H1 (cell line): ENCODE measurements at regions not wholly inside any gene's neighbourhood (a gene's known extent, or its start where the extent isn't known, plus 50 kb on each side); places are given as distances from the start of the nearest gene placed in this dataset.

Experiments used
- ASH2L ChIP-seq: fragments of 200-600, 300-600 bp; sonication (generic); IDR thresholded peaks from one replicate; pipeline ENCODE4 v1.7.1; 2017; ENCODE audit warnings: low read length
- FOSL1 ChIP-seq: IDR thresholded peaks from 2 replicates; pipeline ENCODE4 v1.6.1; 2011; ENCODE audit warnings: mild to moderate bottlenecking, low read depth, low read length, moderate library complexity; ENCODE audit not compliant: insufficient read depth
- KDM1A ChIP-seq: fragments of 200-600, 300-600 bp; sonication (generic); IDR thresholded peaks from 2 replicates; pipeline ENCODE4 v1.7.1; 2016; ENCODE audit warnings: mild to moderate bottlenecking, low read length, borderline replicate concordance
- KDM4A ChIP-seq: IDR thresholded peaks from one replicate; pipeline ENCODE4 v1.7.1; 2012; ENCODE audit warnings: low read depth, mild to moderate bottlenecking, moderate library complexity, low read length, inconsistent platforms; ENCODE audit not compliant: severe bottlenecking
- NRF1 ChIP-seq: IDR thresholded peaks from 2 replicates; pipeline ENCODE4 v1.6.1; 2011; ENCODE audit warnings: mild to moderate bottlenecking, low read depth, low read length, improper control_type of control experiment
- RBBP5 ChIP-seq: IDR thresholded peaks from 2 replicates; pipeline ENCODE4 v1.7.1; 2012; ENCODE audit warnings: low read depth, mild to moderate bottlenecking, inconsistent platforms, low read length, moderate library complexity, borderline replicate concordance
- RNF2 ChIP-seq: fragments of 200-900, 300-1000 bp; sonication (generic); IDR thresholded peaks from 2 replicates; pipeline ENCODE4 v1.7.1; 2016; ENCODE audit warnings: borderline replicate concordance, low read depth, mild to moderate bottlenecking, antibody characterized with exemption, low read length; ENCODE audit not compliant: poor library complexity, severe bottlenecking; ENCODE audit errors: missing control alignments
- TF ChIP-seq, protein P1 (sequence below): fragments of 300-600 bp; sonication (generic); IDR thresholded peaks from 2 replicates; pipeline ENCODE4 v1.7.1; 2012; ENCODE audit warnings: low read length, moderate library complexity, mild to moderate bottlenecking, inconsistent platforms; ENCODE audit not compliant: insufficient replicate concordance

GRCh38 chr7:130971297-130971696 is 237.3 kb upstream of the KLF14 start (continued):
- TF ChIP-seq, protein P1, sequence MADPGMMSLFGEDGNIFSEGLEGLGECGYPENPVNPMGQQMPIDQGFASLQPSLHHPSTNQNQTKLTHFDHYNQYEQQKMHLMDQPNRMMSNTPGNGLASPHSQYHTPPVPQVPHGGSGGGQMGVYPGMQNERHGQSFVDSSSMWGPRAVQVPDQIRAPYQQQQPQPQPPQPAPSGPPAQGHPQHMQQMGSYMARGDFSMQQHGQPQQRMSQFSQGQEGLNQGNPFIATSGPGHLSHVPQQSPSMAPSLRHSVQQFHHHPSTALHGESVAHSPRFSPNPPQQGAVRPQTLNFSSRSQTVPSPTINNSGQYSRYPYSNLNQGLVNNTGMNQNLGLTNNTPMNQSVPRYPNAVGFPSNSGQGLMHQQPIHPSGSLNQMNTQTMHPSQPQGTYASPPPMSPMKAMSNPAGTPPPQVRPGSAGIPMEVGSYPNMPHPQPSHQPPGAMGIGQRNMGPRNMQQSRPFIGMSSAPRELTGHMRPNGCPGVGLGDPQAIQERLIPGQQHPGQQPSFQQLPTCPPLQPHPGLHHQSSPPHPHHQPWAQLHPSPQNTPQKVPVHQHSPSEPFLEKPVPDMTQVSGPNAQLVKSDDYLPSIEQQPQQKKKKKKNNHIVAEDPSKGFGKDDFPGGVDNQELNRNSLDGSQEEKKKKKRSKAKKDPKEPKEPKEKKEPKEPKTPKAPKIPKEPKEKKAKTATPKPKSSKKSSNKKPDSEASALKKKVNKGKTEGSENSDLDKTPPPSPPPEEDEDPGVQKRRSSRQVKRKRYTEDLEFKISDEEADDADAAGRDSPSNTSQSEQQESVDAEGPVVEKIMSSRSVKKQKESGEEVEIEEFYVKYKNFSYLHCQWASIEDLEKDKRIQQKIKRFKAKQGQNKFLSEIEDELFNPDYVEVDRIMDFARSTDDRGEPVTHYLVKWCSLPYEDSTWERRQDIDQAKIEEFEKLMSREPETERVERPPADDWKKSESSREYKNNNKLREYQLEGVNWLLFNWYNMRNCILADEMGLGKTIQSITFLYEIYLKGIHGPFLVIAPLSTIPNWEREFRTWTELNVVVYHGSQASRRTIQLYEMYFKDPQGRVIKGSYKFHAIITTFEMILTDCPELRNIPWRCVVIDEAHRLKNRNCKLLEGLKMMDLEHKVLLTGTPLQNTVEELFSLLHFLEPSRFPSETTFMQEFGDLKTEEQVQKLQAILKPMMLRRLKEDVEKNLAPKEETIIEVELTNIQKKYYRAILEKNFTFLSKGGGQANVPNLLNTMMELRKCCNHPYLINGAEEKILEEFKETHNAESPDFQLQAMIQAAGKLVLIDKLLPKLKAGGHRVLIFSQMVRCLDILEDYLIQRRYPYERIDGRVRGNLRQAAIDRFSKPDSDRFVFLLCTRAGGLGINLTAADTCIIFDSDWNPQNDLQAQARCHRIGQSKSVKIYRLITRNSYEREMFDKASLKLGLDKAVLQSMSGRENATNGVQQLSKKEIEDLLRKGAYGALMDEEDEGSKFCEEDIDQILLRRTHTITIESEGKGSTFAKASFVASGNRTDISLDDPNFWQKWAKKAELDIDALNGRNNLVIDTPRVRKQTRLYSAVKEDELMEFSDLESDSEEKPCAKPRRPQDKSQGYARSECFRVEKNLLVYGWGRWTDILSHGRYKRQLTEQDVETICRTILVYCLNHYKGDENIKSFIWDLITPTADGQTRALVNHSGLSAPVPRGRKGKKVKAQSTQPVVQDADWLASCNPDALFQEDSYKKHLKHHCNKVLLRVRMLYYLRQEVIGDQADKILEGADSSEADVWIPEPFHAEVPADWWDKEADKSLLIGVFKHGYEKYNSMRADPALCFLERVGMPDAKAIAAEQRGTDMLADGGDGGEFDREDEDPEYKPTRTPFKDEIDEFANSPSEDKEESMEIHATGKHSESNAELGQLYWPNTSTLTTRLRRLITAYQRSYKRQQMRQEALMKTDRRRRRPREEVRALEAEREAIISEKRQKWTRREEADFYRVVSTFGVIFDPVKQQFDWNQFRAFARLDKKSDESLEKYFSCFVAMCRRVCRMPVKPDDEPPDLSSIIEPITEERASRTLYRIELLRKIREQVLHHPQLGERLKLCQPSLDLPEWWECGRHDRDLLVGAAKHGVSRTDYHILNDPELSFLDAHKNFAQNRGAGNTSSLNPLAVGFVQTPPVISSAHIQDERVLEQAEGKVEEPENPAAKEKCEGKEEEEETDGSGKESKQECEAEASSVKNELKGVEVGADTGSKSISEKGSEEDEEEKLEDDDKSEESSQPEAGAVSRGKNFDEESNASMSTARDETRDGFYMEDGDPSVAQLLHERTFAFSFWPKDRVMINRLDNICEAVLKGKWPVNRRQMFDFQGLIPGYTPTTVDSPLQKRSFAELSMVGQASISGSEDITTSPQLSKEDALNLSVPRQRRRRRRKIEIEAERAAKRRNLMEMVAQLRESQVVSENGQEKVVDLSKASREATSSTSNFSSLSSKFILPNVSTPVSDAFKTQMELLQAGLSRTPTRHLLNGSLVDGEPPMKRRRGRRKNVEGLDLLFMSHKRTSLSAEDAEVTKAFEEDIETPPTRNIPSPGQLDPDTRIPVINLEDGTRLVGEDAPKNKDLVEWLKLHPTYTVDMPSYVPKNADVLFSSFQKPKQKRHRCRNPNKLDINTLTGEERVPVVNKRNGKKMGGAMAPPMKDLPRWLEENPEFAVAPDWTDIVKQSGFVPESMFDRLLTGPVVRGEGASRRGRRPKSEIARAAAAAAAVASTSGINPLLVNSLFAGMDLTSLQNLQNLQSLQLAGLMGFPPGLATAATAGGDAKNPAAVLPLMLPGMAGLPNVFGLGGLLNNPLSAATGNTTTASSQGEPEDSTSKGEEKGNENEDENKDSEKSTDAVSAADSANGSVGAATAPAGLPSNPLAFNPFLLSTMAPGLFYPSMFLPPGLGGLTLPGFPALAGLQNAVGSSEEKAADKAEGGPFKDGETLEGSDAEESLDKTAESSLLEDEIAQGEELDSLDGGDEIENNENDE = no peak
- TF ChIP-seq KDM4A = no peak
- no peak for TF ChIP-seq NRF1
- no peak for TF ChIP-seq RNF2
- TF ChIP-seq RBBP5 = no peak
- TF ChIP-seq ASH2L = no peak
- TF ChIP-seq FOSL1 = no peak
- no peak for TF ChIP-seq KDM1A
- TF ChIP-seq, all 59 proteins: peak for 0
